HepG2 (cell line): ENCODE measurements at regions not wholly inside any gene's neighbourhood (a gene's known extent, or its start where the extent isn't known, plus 50 kb on each side); places are given as distances from the start of the nearest gene placed in this dataset.

Experiments
- ATAC-seq: fragments of 200-7000 bp; cut with Tn5 transposase; 3 replicates; pipeline ENCODE4 v1.9.1; 2020; ENCODE audit warnings: mild to moderate bottlenecking, moderate library complexity
- BruUV-seq: library from RNA; stranded (reverse); fragments of 400-500 nt; replicated peaks from 2 replicates; lab custom pipeline; 2021; lab: Mats Ljungman, UMichigan
- CTCF ChIA-PET: fragments of 300-600 bp; formaldehyde crosslinking; extraction: SDS; loops from one replicate; lab custom pipeline; 2021; ENCODE audit warnings: low total read pairs, inconsistent platforms, low intra/inter-chr PET ratio; lab: Yijun Ruan, JAX
- POLR2A ChIA-PET: fragments of 350-600 bp; sonication (Branson Sonifier 250); formaldehyde crosslinking; loops from one replicate; lab custom pipeline; 2020; ENCODE audit warnings: antibody characterized with exemption, inconsistent platforms; lab: Yijun Ruan, JAX
- DNase-seq: peaks from one replicate; pipeline ENCODE4 v3.0.0-alpha.2; 2015; ENCODE audit warnings: low spot score
- FAIRE-seq: peaks from 3 replicates; lab custom pipeline; 2011; peaks lifted over from hg19 to GRCh38; lab: Jason Lieb, UNC
- H2AFZ ChIP-seq: one replicate; pipeline ENCODE4 v1.6.1; 2011; ENCODE audit warnings: low read length, inconsistent platforms
- H3K27ac ChIP-seq: fragments of 300-600 bp; 3 replicates; pipeline ENCODE4 v1.8.0; 2011; ENCODE audit warnings: mixed run types, mild to moderate bottlenecking, mixed read lengths, low read length, inconsistent platforms; ENCODE audit not compliant: insufficient read depth; ENCODE audit errors: extremely low read length
- H3K27me3 ChIP-seq, 2 experiments: fragments of 200-600 bp in 1 of 2; 2 replicates in 1 of 2; 3 replicates in 1 of 2; pipeline versions ENCODE4 v1.6.0 to v1.8.0; 2011; ENCODE audit warnings: low read length in 2 of 2, mild to moderate bottlenecking in 2 of 2, moderate library complexity in 2 of 2, inconsistent platforms in 1 of 2; ENCODE audit not compliant: insufficient read depth in 2 of 2, control insufficient read depth in 1 of 2
- H3K36me3 ChIP-seq, 2 experiments: fragments of 200-600 bp in 1 of 2; replicated peaks in 1 of 2; 2 replicates in 1 of 2; 3 replicates in 1 of 2; pipeline versions ENCODE4 v1.5.1 to v1.8.0; 2011; ENCODE audit warnings: low read length in 2 of 2, inconsistent platforms in 1 of 2; ENCODE audit not compliant: insufficient read depth in 2 of 2, control insufficient read depth in 1 of 2
- H3K4me1 ChIP-seq: 2 replicates; pipeline ENCODE4 v1.5.1; 2012; ENCODE audit warnings: low read length, inconsistent platforms; ENCODE audit not compliant: insufficient read depth
- H3K4me2 ChIP-seq: 2 replicates; pipeline ENCODE4 v1.6.0; 2011; ENCODE audit warnings: low read depth, low read length, inconsistent platforms
- H3K4me3 ChIP-seq, 3 experiments: fragments of 200-600 bp in 1 of 3; sonication (generic), shearing (Covaris generic) in 1 of 3; replicated peaks in 1 of 3; 2 replicates each; pipeline ENCODE4 v1.5.1; 2011 to 2016; ENCODE audit warnings: low read length in 3 of 3, inconsistent platforms in 2 of 3, low read depth in 2 of 3, mild to moderate bottlenecking in 2 of 3, control low read depth in 1 of 3, mixed read lengths in 1 of 3; ENCODE audit not compliant: insufficient read depth in 1 of 3
- H3K79me2 ChIP-seq: one replicate; pipeline ENCODE4 v1.6.1; 2011; ENCODE audit warnings: low read length, inconsistent platforms; ENCODE audit not compliant: insufficient read depth
- H3K9ac ChIP-seq: 2 replicates; pipeline ENCODE4 v1.6.0; 2011; ENCODE audit warnings: mild to moderate bottlenecking, low read depth, low read length, inconsistent platforms; ENCODE audit not compliant: insufficient read depth
- H3K9me3 ChIP-seq: 2 replicates; pipeline ENCODE4 v1.5.1; 2012; ENCODE audit warnings: mild to moderate bottlenecking, low read length
- H4K20me1 ChIP-seq: 2 replicates; pipeline ENCODE4 v1.6.0; 2011; ENCODE audit warnings: inconsistent platforms, mild to moderate bottlenecking, low read length, moderate library complexity; ENCODE audit not compliant: insufficient read depth
- HNF4A ChIP-seq: sonication (generic); formaldehyde crosslinking; IDR thresholded peaks from 2 replicates; pipeline ENCODE4 v1.4.0; 2020; ENCODE audit warnings: missing genetic modification reagents
- HOXA5 ChIP-seq: sonication (generic); formaldehyde crosslinking; IDR thresholded peaks from 2 replicates; pipeline ENCODE4 v1.4.0; 2020; ENCODE audit warnings: missing genetic modification reagents
- NAIF1 ChIP-seq: sonication (generic); formaldehyde crosslinking; IDR thresholded peaks from 2 replicates; pipeline ENCODE4 v1.5.0; 2020; ENCODE audit warnings: mild to moderate bottlenecking, missing genetic modification reagents, borderline replicate concordance
- NPAS2 ChIP-seq: sonication (generic); formaldehyde crosslinking; IDR thresholded peaks from 2 replicates; pipeline ENCODE4 v1.8.0; 2022; ENCODE audit warnings: mild to moderate bottlenecking, missing genetic modification reagents, borderline replicate concordance
- RORA ChIP-seq: sonication (generic); formaldehyde crosslinking; IDR thresholded peaks from 2 replicates; pipeline ENCODE4 v1.5.0; 2020; ENCODE audit warnings: mild to moderate bottlenecking, missing genetic modification reagents, moderate library complexity
- ZFAT ChIP-seq: sonication (generic); formaldehyde crosslinking; conservative IDR thresholded peaks from 2 replicates; pipeline ENCODE4 v1.8.1; 2023; ENCODE audit warnings: missing genetic modification reagents, inconsistent platforms
- ZFP82 ChIP-seq: sonication (generic); formaldehyde crosslinking; IDR thresholded peaks from 2 replicates; pipeline ENCODE4 v1.5.1; 2020; ENCODE audit warnings: mild to moderate bottlenecking, missing genetic modification reagents, borderline replicate concordance
- ZFYVE20 ChIP-seq: sonication (generic); formaldehyde crosslinking; IDR thresholded peaks from 2 replicates; pipeline ENCODE4 v1.8.0; 2023; ENCODE audit warnings: low read depth, mild to moderate bottlenecking, moderate library complexity, missing genetic modification reagents, borderline replicate concordance
- ZNF33A ChIP-seq: sonication (generic); formaldehyde crosslinking; IDR thresholded peaks from 2 replicates; pipeline ENCODE4 v1.5.1; 2020; ENCODE audit warnings: missing genetic modification reagents, mild to moderate bottlenecking, moderate library complexity, borderline replicate concordance
- ZNF407 ChIP-seq: sonication (generic); formaldehyde crosslinking; IDR thresholded peaks from one replicate; pipeline ENCODE4 v1.5.1; 2020; ENCODE audit warnings: mild to moderate bottlenecking, missing genetic modification reagents; ENCODE audit errors: not compliant biosample characterization
- WGBS: methylation state at CpG from one replicate; pipeline ENCODE4 v1.1.6; 2017; ENCODE audit warnings: low lambda C conversion rate; 5-methylcytosine and 5-hydroxymethylcytosine counted together
- in situ Hi-C: cut with HindIII; loops from 2 replicates; pipeline ENCODE4 v1.10.0; 2017; ENCODE audit warnings: low pct_unique_long_range_greater_than_20kb; ENCODE audit not compliant: extremely low pct_ligation_motif_present
- intact Hi-C: fragments of 100-400 bp; cut with micrococcal nuclease; formaldehyde crosslinking; loops from one replicate; pipeline ENCODE4 v1.10.0; 2022; ENCODE audit not compliant: unreplicated experiment
- TF ChIP-seq, protein P1 (sequence below): sonication (generic); formaldehyde crosslinking; IDR thresholded peaks from 2 replicates; pipeline ENCODE4 v1.4.0; 2020; ENCODE audit warnings: missing genetic modification reagents

DNA sequence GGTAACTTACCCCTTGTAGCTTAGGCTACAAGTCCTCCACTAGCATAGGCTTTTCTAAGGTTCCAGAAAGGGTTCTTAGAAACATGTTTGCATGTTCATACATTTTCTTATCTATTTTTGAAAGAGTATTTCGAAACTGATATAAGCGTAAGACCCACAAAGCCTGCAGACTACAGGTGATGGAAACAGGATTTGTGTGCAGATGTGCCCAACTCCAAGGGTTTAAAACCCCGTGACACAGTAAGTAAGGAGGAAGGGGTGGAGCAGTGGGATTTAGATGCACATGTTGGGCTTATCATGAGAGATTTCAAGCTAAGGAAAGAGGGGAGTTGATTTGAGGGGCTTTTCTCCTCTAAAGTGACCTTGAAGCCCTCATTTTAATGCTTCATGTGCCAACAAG is 164.7 kb downstream of the LTN1 start:
- FAIRE-seq = no peak
- Histone ChIP-seq H3K36me3 (no peaks in the 10 kb centered on the region), H3K9ac (no peak overlapping the region), H3K4me2 (no peak overlapping the region), H2AFZ (no peak overlapping the region), H3K4me1 (no peaks in the 10 kb centered on the region), H3K27ac (no peak overlapping the region), H3K9me3 (no peaks in the 10 kb centered on the region), H3K27me3 (no peaks in the 10 kb centered on the region), H3K79me2 (no peaks in the 10 kb centered on the region), H4K20me1 (no peaks in the 10 kb centered on the region), H3K4me3 (no peak overlapping the region)
- in situ Hi-C loops = no loop called here
- ChIA-PET CTCF (no interaction called here), POLR2A (no interaction called here)
- intact Hi-C loops = no loop called here
- no TSS peak for BruUV-seq
- WGBS = 82% methylated on average over 3 of the region's 3 CpGs
- DNase-seq = no peak
- no peak for ATAC-seq
- TF ChIP-seq NPAS2 (CRISPR knock-in tag) = no peak
- TF ChIP-seq HNF4A (CRISPR knock-in tag) = no peak
- no peak for TF ChIP-seq ZFAT
- TF ChIP-seq ZNF33A = no peak
- no peak for TF ChIP-seq ZNF407 (CRISPR knock-in tag)
- TF ChIP-seq, protein P1, sequence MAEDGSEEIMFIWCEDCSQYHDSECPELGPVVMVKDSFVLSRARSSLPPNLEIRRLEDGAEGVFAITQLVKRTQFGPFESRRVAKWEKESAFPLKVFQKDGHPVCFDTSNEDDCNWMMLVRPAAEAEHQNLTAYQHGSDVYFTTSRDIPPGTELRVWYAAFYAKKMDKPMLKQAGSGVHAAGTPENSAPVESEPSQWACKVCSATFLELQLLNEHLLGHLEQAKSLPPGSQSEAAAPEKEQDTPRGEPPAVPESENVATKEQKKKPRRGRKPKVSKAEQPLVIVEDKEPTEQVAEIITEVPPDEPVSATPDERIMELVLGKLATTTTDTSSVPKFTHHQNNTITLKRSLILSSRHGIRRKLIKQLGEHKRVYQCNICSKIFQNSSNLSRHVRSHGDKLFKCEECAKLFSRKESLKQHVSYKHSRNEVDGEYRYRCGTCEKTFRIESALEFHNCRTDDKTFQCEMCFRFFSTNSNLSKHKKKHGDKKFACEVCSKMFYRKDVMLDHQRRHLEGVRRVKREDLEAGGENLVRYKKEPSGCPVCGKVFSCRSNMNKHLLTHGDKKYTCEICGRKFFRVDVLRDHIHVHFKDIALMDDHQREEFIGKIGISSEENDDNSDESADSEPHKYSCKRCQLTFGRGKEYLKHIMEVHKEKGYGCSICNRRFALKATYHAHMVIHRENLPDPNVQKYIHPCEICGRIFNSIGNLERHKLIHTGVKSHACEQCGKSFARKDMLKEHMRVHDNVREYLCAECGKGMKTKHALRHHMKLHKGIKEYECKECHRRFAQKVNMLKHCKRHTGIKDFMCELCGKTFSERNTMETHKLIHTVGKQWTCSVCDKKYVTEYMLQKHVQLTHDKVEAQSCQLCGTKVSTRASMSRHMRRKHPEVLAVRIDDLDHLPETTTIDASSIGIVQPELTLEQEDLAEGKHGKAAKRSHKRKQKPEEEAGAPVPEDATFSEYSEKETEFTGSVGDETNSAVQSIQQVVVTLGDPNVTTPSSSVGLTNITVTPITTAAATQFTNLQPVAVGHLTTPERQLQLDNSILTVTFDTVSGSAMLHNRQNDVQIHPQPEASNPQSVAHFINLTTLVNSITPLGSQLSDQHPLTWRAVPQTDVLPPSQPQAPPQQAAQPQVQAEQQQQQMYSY (CRISPR knock-in tag) = no peak
- no peak for TF ChIP-seq ZFP82 (CRISPR knock-in tag)
- no peak for TF ChIP-seq RORA (CRISPR knock-in tag)
- no peak for TF ChIP-seq ZFYVE20 (CRISPR knock-in tag)
- TF ChIP-seq NAIF1 (CRISPR knock-in tag) = no peak
- TF ChIP-seq HOXA5 (CRISPR knock-in tag) = no peak
